A673 (cell line): ENCODE measurements at regions not wholly inside any gene's neighbourhood (a gene's known extent, or its start where the extent isn't known, plus 50 kb on each side); places are given as distances from the start of the nearest gene placed in this dataset.
"Not testable (repeated sequence)": the region's sequence is repeated elsewhere in the genome, so short reads cannot be mapped to it uniquely, and the experiment has no call there.

Experiments
- CTCF ChIP-seq: fragments of 300-800, 200-600 bp; sonication (generic); conservative IDR thresholded peaks from 2 replicates; pipeline ENCODE4 v1.5.1; 2017; ENCODE audit warnings: low read depth, mild to moderate bottlenecking, antibody characterized with exemption, low read length, moderate library complexity, mixed read lengths
- EZH2 ChIP-seq: fragments of 200-600 bp; sonication (generic); IDR thresholded peaks from 2 replicates; pipeline ENCODE4 v1.6.1; 2017; ENCODE audit warnings: borderline replicate concordance, low read depth, mild to moderate bottlenecking, mixed read lengths, antibody characterized with exemption, low read length; ENCODE audit not compliant: poor library complexity, severe bottlenecking

DNA sequence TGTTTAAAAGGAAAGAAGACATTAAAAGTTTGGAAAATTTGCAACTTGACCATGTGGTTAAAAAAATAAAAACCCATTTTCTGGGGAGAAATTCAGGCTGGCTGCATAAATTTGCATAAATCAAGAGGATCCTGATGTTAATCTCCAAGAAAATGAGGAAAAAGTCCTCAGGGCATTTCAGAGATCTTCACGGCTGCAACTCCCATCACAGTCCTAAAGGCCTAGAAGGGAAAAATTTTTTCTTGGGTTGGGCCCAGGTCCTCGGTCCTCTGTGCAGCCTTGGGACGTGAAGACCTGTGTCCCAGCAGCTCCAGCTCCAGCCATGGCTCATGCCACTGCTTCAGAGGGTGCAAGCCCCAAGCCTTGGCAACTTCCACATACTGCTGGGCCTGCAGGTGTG lies 84.8 kb upstream of the C1QTNF3 start:
- TF ChIP-seq CTCF, EZH2: not testable (repeated sequence)
